Endodermal cell (in vitro differentiated cells): ENCODE measurements at regions not wholly inside any gene's neighbourhood (a gene's known extent, or its start where the extent isn't known, plus 50 kb on each side); places are given as distances from the start of the nearest gene placed in this dataset.

ENCODE experiments used
- DNase-seq: peaks from one replicate; pipeline ENCODE4 v3.0.0-alpha.2; 2017
- H3K27ac ChIP-seq: 2 replicates; pipeline ENCODE4 v1.5.1; 2013; ENCODE audit warnings: mild to moderate bottlenecking, low read depth, low read length, moderate library complexity
- H3K27me3 ChIP-seq: 2 replicates; pipeline ENCODE4 v1.6.1; 2013; ENCODE audit warnings: mild to moderate bottlenecking, low read length, moderate library complexity; ENCODE audit not compliant: insufficient read depth, control insufficient read depth, poor library complexity, severe bottlenecking
- H3K36me3 ChIP-seq: 2 replicates; pipeline ENCODE4 v1.7.0; 2013; ENCODE audit warnings: mild to moderate bottlenecking, low read length, moderate library complexity; ENCODE audit not compliant: control insufficient read depth, insufficient read depth
- H3K4me1 ChIP-seq: one replicate; pipeline ENCODE4 v1.7.0; 2013; ENCODE audit warnings: low read length; ENCODE audit not compliant: control insufficient read depth, insufficient read depth
- H3K4me3 ChIP-seq: 2 replicates; pipeline ENCODE4 v1.5.1; 2013; ENCODE audit warnings: mild to moderate bottlenecking, low read length, moderate library complexity
- H3K9ac ChIP-seq: 2 replicates; pipeline ENCODE4 v1.6.1; 2013; ENCODE audit warnings: mild to moderate bottlenecking, low read length, moderate library complexity; ENCODE audit not compliant: poor library complexity, severe bottlenecking; ENCODE audit errors: extremely low read depth
- H3K9me3 ChIP-seq: 2 replicates; pipeline ENCODE4 v1.6.1; 2013; ENCODE audit warnings: mild to moderate bottlenecking, low read length, moderate library complexity; ENCODE audit not compliant: control insufficient read depth
- H3K27ac Mint-ChIP-seq: 2 replicates; pipeline ENCODE4 v1.8.0; 2020; ENCODE audit warnings: mixed read lengths
- H3K27me3 Mint-ChIP-seq: 2 replicates; pipeline ENCODE4 v1.8.0; 2021; ENCODE audit warnings: mild to moderate bottlenecking, mixed read lengths; ENCODE audit not compliant: insufficient read depth
- H3K36me3 Mint-ChIP-seq: 2 replicates; pipeline ENCODE4 v1.8.0; 2020; ENCODE audit warnings: low read depth, mixed read lengths
- H3K4me1 Mint-ChIP-seq: 2 replicates; pipeline ENCODE4 v1.8.0; 2020; ENCODE audit warnings: mixed read lengths
- H3K4me3 Mint-ChIP-seq: 2 replicates; pipeline ENCODE4 v1.8.0; 2020; ENCODE audit warnings: mild to moderate bottlenecking, moderate library complexity, mixed read lengths
- H3K9me3 Mint-ChIP-seq: 2 replicates; pipeline ENCODE4 v1.8.0; 2020; ENCODE audit warnings: mild to moderate bottlenecking, mixed read lengths
- WGBS, 2 experiments: methylation state at CpG; one replicate each; pipeline versions ENCODE4 v1.1.5 to v1.1.7; 2013; ENCODE audit warnings: missing lambda C conversion rate in 2 of 2, mixed read lengths in 1 of 2; ENCODE audit not compliant: insufficient coverage in 1 of 2, insufficient read length in 1 of 2; 5-methylcytosine and 5-hydroxymethylcytosine counted together
- TF ChIP-seq, protein P1 (sequence below): fragments of 200-600 bp; sonication (generic); conservative IDR thresholded peaks from 2 replicates; pipeline ENCODE4 v1.5.0; 2021; ENCODE audit warnings: antibody characterized with exemption, mild to moderate bottlenecking

DNA sequence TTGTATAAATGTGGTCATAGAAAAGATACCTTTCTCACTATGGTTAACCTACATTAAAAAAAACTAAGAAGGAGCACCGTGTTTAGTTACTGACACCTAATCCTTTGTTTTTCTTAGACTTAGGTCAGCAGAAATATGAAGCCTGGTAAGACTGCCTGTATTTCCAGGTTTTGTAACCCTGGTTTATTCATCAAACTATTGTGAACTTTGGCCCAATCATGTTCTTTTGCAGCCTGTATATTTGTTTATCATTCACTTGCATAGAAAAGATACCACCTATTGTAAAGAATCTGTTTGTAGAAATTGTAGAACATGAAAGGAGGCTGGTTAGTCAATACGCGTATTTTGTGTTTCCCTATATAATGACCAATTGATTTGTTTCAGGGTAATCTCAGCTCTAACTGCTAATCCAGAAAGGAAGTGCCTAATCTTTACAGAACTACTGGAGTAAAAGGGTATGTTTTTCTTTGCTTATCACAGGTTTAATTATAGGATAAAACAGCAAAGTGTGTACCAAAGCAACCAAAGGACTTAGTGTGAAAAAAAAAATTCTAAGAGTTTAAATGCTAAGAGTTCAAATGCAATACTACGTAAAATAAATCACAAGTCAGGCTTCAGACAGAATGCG, 103.6 kb downstream of the LURAP1L start:
- no peak for DNase-seq
- no peak overlapping the region for H3K4me3 ChIP-seq
- H3K27ac ChIP-seq = no peak overlapping the region
- H3K36me3 ChIP-seq = no peaks in the 10 kb centered on the region
- H3K27me3 ChIP-seq = no peaks in the 10 kb centered on the region
- TF ChIP-seq, protein P1, sequence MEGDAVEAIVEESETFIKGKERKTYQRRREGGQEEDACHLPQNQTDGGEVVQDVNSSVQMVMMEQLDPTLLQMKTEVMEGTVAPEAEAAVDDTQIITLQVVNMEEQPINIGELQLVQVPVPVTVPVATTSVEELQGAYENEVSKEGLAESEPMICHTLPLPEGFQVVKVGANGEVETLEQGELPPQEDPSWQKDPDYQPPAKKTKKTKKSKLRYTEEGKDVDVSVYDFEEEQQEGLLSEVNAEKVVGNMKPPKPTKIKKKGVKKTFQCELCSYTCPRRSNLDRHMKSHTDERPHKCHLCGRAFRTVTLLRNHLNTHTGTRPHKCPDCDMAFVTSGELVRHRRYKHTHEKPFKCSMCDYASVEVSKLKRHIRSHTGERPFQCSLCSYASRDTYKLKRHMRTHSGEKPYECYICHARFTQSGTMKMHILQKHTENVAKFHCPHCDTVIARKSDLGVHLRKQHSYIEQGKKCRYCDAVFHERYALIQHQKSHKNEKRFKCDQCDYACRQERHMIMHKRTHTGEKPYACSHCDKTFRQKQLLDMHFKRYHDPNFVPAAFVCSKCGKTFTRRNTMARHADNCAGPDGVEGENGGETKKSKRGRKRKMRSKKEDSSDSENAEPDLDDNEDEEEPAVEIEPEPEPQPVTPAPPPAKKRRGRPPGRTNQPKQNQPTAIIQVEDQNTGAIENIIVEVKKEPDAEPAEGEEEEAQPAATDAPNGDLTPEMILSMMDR = no peak
- H3K9ac ChIP-seq = no peak overlapping the region
- H3K9me3 Mint-ChIP-seq = no peaks in the 10 kb centered on the region
- H3K4me1 Mint-ChIP-seq = peaks cover 38% of the 10 kb centered on the region
- H3K4me3 Mint-ChIP-seq = no peak overlapping the region
- no peaks in the 10 kb centered on the region for H3K36me3 Mint-ChIP-seq
- peaks cover 2% of the 10 kb centered on the region for H3K27me3 Mint-ChIP-seq
- 38% methylated on average over 4 of the region's 5 CpGs; no CpG with 5 or more reads in 1 of the 2 experiments for WGBS, 2 experiments
- peaks cover 20% of the 10 kb centered on the region for H3K4me1 ChIP-seq
- no peak overlapping the region for H3K27ac Mint-ChIP-seq
- H3K9me3 ChIP-seq = no peaks in the 10 kb centered on the region

DNA sequence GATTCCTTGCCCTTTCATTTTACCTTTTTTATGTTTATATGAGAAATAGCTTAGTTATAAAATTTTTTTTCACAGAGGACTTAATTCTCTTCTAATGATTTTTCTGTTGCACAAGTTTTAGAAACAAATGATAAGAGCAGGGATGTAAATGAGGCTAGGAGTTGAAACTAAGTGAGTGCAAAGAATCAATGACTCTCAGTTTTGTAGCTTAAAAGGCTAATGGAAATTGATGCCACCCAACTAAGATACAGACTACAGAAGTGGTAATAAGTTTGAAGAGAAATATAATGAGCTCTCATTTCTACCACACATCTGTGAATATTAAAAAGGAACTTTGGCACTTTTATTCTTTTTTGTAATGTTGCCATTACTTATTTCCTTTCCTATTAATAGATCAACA, 105.1 kb downstream of the LURAP1L start:
- TF ChIP-seq, protein P1 = no peak
- H3K27me3 ChIP-seq = no peaks in the 10 kb centered on the region
- H3K4me3 ChIP-seq = no peak overlapping the region
- no peak overlapping the region for H3K27ac ChIP-seq
- peaks cover 21% of the 10 kb centered on the region for H3K4me1 ChIP-seq
- H3K36me3 Mint-ChIP-seq = no peaks in the 10 kb centered on the region
- no peaks in the 10 kb centered on the region for H3K9me3 ChIP-seq
- DNase-seq = no peak
- H3K4me1 Mint-ChIP-seq = peaks cover 40% of the 10 kb centered on the region
- H3K9me3 Mint-ChIP-seq = no peaks in the 10 kb centered on the region
- peaks cover 2% of the 10 kb centered on the region for H3K27me3 Mint-ChIP-seq
- no peak overlapping the region for H3K9ac ChIP-seq
- H3K4me3 Mint-ChIP-seq = no peak overlapping the region
- no peaks in the 10 kb centered on the region for H3K36me3 ChIP-seq
- H3K27ac Mint-ChIP-seq = no peak overlapping the region

DNA sequence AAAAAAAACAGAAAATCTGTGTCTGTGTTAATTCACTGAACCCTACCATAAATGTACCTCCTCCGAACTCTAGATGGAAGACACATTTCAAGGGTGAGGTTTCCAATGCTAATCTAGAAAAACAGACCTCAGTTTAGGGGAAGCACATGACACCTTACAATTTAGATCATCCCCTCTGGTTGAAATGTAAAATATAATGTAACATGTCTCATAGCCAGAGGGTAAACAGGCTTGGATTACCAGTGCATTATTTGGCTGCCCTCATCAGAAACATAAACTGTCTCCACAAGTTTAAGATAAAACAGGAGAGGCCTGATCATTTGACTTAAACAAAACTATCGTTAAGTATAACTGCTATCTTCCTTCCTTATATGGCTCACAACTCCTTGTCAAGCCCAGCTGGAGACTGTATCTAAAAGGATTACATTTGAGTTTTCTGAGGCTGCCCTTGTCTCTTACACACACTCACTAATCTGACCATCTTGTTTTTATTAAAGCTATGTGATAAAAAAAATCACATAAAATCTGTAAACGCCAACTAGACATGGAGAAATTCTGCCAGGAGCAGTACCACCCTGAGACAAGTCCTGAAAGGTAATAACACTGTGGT, 105.7 kb downstream of the LURAP1L start:
- Mint-ChIP-seq H3K27ac (peak overlapping the region; percentile 35), H3K9me3 (no peaks in the 10 kb centered on the region), H3K27me3 (peaks cover 2% of the 10 kb centered on the region), H3K4me3 (no peak overlapping the region), H3K36me3 (no peaks in the 10 kb centered on the region), H3K4me1 (peaks cover 40% of the 10 kb centered on the region)
- H3K27ac ChIP-seq = no peak overlapping the region
- no peaks in the 10 kb centered on the region for H3K9me3 ChIP-seq
- H3K27me3 ChIP-seq = no peaks in the 10 kb centered on the region
- H3K4me3 ChIP-seq = peak overlapping the region; percentile 11
- no peak for DNase-seq
- WGBS, 2 experiments = 67% methylated on average over 3 of the region's 3 CpGs; no CpG with 5 or more reads in 1 of the 2 experiments
- TF ChIP-seq, protein P1 = no peak
- peaks cover 21% of the 10 kb centered on the region for H3K4me1 ChIP-seq
- H3K36me3 ChIP-seq = no peaks in the 10 kb centered on the region
- H3K9ac ChIP-seq = no peak overlapping the region
